ENCODE measurements at regions not wholly inside any gene's neighbourhood (a gene's known extent, or its start where the extent isn't known, plus 50 kb on each side); places are given as distances from the start of the nearest gene placed in this dataset.

DNA sequence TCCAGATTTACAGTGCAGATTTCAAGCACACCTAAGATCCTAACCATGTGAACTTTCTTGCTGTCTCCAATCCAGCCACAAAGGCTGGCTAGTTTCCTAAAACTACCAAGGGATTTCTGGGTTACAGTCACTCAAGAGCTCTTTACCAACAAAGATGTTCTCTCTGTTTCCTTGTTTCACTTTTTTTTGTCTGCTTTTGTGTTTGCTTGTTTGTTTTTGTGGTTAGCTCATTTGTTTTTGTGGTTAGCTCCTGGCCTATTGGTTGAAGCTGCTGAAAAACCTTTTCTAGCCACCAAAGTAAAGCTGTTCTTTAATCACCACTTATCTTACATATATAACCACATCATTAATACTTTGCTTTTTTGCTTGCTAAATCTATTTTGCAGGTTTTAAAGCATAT lies 642.5 kb upstream of the GALNTL6 start:
- in situ Hi-C loops (cut with HindIII; ENCODE audit: low sequenced_read_pairs): no loop called here
- H3K4me3 ChIP-seq (ENCODE audit: low read depth, low read length): no peak overlapping the region
- TF ChIP-seq, protein P1, sequence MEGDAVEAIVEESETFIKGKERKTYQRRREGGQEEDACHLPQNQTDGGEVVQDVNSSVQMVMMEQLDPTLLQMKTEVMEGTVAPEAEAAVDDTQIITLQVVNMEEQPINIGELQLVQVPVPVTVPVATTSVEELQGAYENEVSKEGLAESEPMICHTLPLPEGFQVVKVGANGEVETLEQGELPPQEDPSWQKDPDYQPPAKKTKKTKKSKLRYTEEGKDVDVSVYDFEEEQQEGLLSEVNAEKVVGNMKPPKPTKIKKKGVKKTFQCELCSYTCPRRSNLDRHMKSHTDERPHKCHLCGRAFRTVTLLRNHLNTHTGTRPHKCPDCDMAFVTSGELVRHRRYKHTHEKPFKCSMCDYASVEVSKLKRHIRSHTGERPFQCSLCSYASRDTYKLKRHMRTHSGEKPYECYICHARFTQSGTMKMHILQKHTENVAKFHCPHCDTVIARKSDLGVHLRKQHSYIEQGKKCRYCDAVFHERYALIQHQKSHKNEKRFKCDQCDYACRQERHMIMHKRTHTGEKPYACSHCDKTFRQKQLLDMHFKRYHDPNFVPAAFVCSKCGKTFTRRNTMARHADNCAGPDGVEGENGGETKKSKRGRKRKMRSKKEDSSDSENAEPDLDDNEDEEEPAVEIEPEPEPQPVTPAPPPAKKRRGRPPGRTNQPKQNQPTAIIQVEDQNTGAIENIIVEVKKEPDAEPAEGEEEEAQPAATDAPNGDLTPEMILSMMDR (IDR thresholded peaks at IDR 0.05; ENCODE audit: low read depth, low read length): no peak
- no peak for DNase-seq (ENCODE audit: low read depth, low spot score)

DNA sequence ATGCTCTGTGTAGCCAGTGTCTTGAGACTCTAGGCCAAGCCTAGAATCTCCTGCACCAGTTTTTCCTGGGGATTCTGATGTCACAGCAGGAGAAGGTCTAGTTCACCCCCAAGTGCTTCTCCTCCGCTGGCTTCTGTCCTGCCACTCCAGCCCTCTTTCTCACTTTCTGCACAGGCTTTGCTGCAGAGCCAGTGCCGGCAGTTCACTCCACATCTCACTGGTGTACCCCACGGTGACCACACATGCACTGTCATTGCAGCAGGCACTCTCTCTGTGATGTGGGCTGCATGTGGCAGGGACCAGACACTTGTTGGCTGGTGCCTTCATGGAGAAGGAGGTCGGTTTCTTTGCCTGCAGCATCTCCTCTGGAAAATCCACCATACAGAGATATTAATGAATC lies 643.8 kb upstream of the GALNTL6 start:
- TF ChIP-seq, protein P1 (IDR thresholded peaks at IDR 0.05; ENCODE audit: low read depth, low read length): no peak
- in situ Hi-C loops (cut with HindIII; ENCODE audit: low sequenced_read_pairs): no loop called here
- no peak overlapping the region for H3K4me3 ChIP-seq (ENCODE audit: low read depth, low read length)
- DNase-seq (ENCODE audit: low read depth, low spot score): no peak

DNA sequence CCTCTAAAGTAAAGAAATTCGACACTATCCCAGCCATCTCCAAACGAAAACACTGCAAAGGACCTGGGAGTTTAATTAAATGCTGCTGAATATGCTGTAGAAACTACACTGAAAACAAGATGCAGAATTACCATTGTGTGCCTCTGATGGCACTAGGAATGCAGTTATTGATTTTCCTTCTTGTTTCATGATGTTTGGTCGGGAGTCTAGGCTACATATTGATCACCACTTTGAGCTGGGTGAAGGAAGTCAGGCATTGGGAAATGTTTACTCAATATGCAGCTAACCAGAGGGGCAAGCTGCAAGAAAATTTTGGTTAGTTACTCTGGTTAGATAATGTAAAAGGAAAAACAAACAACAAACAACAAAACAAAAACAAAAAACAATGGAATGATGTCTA lies 650.7 kb upstream of the GALNTL6 start:
- in situ Hi-C loops (cut with HindIII; ENCODE audit: low sequenced_read_pairs): no loop called here
- TF ChIP-seq, protein P1 (IDR thresholded peaks at IDR 0.05; ENCODE audit: low read depth, low read length): no peak
- DNase-seq (ENCODE audit: low read depth, low spot score): no peak
- H3K4me3 ChIP-seq (ENCODE audit: low read depth, low read length): no peak overlapping the region

DNA sequence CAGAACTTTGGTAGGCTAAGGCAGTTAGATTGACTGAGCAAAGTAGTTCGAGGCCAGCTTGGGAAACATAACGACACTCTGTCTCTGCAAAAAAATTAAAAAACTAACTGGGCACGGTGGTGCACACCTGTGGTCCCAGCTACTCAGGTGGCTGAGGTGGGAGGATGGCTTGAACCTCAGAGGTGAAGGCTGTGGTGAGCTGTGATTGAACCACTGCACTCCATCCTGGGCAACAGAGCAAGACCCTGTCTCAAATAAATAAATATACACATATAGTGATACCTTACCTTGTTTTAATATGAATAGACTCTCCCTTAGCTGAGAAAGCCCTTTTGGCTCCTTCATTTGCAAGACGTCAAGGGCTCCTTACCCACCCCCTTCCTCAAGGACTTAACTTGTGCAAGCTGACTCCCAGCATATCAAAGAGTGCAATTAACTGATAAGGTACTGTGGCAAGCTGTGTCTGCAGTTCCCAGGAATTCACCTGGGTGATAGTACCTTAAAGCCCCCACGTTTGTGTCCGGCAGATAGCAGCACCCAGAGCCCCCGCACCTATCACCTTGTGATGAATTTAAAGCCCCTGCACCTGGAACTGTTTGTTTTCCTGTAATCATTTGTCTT lies 655.6 kb upstream of the GALNTL6 start:
- DNase-seq (ENCODE audit: low read depth, low spot score): no peak
- no peak overlapping the region for H3K4me3 ChIP-seq (ENCODE audit: low read depth, low read length)
- TF ChIP-seq, protein P1 (IDR thresholded peaks at IDR 0.05; ENCODE audit: low read depth, low read length): no peak
- in situ Hi-C loops (cut with HindIII; ENCODE audit: low sequenced_read_pairs): no loop called here

DNA sequence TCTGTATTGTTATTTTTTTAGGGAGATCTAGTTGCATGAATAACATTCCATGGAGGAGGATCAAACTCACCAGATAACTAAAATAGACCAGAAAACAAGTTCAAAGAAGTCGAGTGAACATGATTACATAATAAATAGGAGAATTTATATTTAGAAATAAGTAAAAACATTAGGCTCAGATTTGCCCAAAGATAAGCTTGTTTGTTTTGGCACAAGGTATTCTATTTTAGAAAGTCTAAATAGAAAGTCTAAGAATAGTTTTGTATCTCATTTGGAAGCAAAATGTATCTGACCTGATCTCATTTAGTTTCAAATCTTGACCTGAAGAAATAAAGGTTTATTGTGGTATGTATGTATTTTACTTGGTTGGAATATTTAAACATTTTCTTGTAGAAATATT lies 670.6 kb upstream of the GALNTL6 start:
- TF ChIP-seq, protein P1 (IDR thresholded peaks at IDR 0.05; ENCODE audit: low read depth, low read length): no peak
- in situ Hi-C loops (cut with HindIII; ENCODE audit: low sequenced_read_pairs): no loop called here

DNA sequence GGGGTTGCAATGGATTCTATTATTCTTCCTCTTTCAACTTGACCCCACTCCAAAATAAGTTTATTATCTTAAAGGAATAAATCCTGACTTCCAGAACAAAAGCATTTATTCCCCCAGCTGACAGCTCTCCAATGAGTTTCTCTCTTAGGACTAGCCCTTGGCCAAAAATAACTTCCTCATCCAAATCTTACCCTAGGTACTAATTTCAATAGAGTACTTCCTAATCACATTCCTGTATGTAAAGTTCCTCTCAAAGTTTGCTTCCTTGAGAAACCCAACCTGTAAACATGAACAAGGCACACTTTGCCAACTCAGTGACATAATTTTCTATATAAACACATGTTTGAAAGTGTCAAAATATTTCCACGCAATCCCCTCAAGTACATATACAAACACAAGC lies 671.2 kb upstream of the GALNTL6 start:
- in situ Hi-C loops (cut with HindIII; ENCODE audit: low sequenced_read_pairs): no loop called here
- TF ChIP-seq, protein P1 (IDR thresholded peaks at IDR 0.05; ENCODE audit: low read depth, low read length): no peak
- DNase-seq (ENCODE audit: low read depth, low spot score): no peak
- H3K4me3 ChIP-seq (ENCODE audit: low read depth, low read length): no peak overlapping the region

More for the DNA sequence above, 670.6 kb upstream of the GALNTL6 start:
- DNase-seq (ENCODE audit: low read depth, low spot score): no peak
- H3K4me3 ChIP-seq (ENCODE audit: low read depth, low read length): no peak overlapping the region

All from astrocyte of the spinal cord (primary cell).